ENCODE measurements at regions not wholly inside any gene's neighbourhood (a gene's known extent, or its start where the extent isn't known, plus 50 kb on each side); places are given as distances from the start of the nearest gene placed in this dataset.

- no peak for TF ChIP-seq ZNF121 (tag by site-specific recombination; IDR thresholded peaks at IDR 0.05)
- TF ChIP-seq ZNF561 (tag by site-specific recombination; IDR thresholded peaks at IDR 0.05; ENCODE audit: borderline replicate concordance): no peak
- peak; percentile 54; the same call in 1 of the 2 replicates for TF ChIP-seq KLF8 (tag by site-specific recombination; IDR thresholded peaks at IDR 0.05)
- no peak for TF ChIP-seq HOXD13 (CRISPR knock-in tag; IDR thresholded peaks at IDR 0.05; ENCODE audit: borderline replicate concordance)
- TF ChIP-seq ZNF280C (tag by site-specific recombination; IDR thresholded peaks at IDR 0.05): no peak
- TF ChIP-seq ZNF248 (tag by site-specific recombination; IDR thresholded peaks at IDR 0.05): no peak
- TF ChIP-seq ZNF157 (tag by site-specific recombination; IDR thresholded peaks at IDR 0.05): no peak
- TF ChIP-seq BCL11A (tag by site-specific recombination; IDR thresholded peaks at IDR 0.05; ENCODE audit: low read depth): peak; percentile 64; the same call in 1 of the 2 replicates
- TF ChIP-seq ZNF23 (tag by site-specific recombination; IDR thresholded peaks at IDR 0.05; ENCODE audit: borderline replicate concordance): no peak
- TF ChIP-seq ZBTB20 (tag by site-specific recombination; IDR thresholded peaks at IDR 0.05): no peak
- no peak for TF ChIP-seq KLF1 (tag by site-specific recombination; IDR thresholded peaks at IDR 0.05)
- no peak for TF ChIP-seq ZNF311 (tag by site-specific recombination; IDR thresholded peaks at IDR 0.05; ENCODE audit: borderline replicate concordance)
- TF ChIP-seq ZNF175 (tag by site-specific recombination; IDR thresholded peaks at IDR 0.05): no peak
- TF ChIP-seq YY1 (tag by site-specific recombination; IDR thresholded peaks at IDR 0.05): no peak
- peak; percentile 75 for TF ChIP-seq SP7 (tag by site-specific recombination; IDR thresholded peaks at IDR 0.05)
- no peak for TF ChIP-seq ZEB2 (tag by site-specific recombination; IDR thresholded peaks at IDR 0.05)
- no peak for TF ChIP-seq ZNF585B (tag by site-specific recombination; IDR thresholded peaks at IDR 0.05)
- TF ChIP-seq ZNF214 (tag by site-specific recombination; IDR thresholded peaks at IDR 0.05; ENCODE audit: borderline replicate concordance): no peak
- no peak for TF ChIP-seq ZBTB1 (tag by site-specific recombination; IDR thresholded peaks at IDR 0.05)
- TF ChIP-seq IKZF3 (tag by site-specific recombination; IDR thresholded peaks at IDR 0.05): no peak
- TF ChIP-seq ZNF768 (tag by site-specific recombination; IDR thresholded peaks at IDR 0.05): no peak
- TF ChIP-seq HIC1 (tag by site-specific recombination; IDR thresholded peaks at IDR 0.05): 0 out of 2 replicates have a peak, but pooled peaks have one; percentile 24
- TF ChIP-seq, protein P1, sequence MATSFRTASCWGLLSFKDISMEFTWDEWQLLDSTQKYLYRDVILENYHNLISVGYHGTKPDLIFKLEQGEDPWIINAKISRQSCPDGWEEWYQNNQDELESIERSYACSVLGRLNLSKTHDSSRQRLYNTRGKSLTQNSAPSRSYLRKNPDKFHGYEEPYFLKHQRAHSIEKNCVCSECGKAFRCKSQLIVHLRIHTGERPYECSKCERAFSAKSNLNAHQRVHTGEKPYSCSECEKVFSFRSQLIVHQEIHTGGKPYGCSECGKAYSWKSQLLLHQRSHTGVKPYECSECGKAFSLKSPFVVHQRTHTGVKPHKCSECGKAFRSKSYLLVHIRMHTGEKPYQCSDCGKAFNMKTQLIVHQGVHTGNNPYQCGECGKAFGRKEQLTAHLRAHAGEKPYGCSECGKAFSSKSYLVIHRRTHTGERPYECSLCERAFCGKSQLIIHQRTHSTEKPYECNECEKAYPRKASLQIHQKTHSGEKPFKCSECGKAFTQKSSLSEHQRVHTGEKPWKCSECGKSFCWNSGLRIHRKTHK (tag by site-specific recombination; IDR thresholded peaks at IDR 0.05): no peak
- no peak for TF ChIP-seq ZNF132 (tag by site-specific recombination; IDR thresholded peaks at IDR 0.05; ENCODE audit: borderline replicate concordance)
- TF ChIP-seq ZIC2 (tag by site-specific recombination; IDR thresholded peaks at IDR 0.05): no peak
- TF ChIP-seq ZNF391 (tag by site-specific recombination; IDR thresholded peaks at IDR 0.05; ENCODE audit: borderline replicate concordance, low read depth): no peak
- no peak for TF ChIP-seq AEBP2 (tag by site-specific recombination; IDR thresholded peaks at IDR 0.05; ENCODE audit: borderline replicate concordance)
- TF ChIP-seq PRDM4 (tag by site-specific recombination; IDR thresholded peaks at IDR 0.05): no peak
- peak; percentile 86 for TF ChIP-seq OSR2 (tag by site-specific recombination; IDR thresholded peaks at IDR 0.05)
- no peak for TF ChIP-seq MEIS1 (CRISPR knock-in tag; IDR thresholded peaks at IDR 0.05; ENCODE audit: borderline replicate concordance)
- no peak for TF ChIP-seq ZFP69B (tag by site-specific recombination; IDR thresholded peaks at IDR 0.05)
- TF ChIP-seq HOXA7 (CRISPR knock-in tag; IDR thresholded peaks at IDR 0.05; ENCODE audit: borderline replicate concordance): no peak
Measured at GRCh38 chr6:15761045-15761502, 98.2 kb upstream of the DTNBP1 start (continued).
